GM12875 (cell line): ENCODE measurements at regions not wholly inside any gene's neighbourhood (a gene's known extent, or its start where the extent isn't known, plus 50 kb on each side); places are given as distances from the start of the nearest gene placed in this dataset.

Experiments used
- H3K4me3 ChIP-seq: one replicate; pipeline ENCODE4 v1.5.1; 2011; ENCODE audit warnings: low read depth, low read length, control low read depth
- CTCF ChIP-seq: IDR thresholded peaks from 2 replicates; pipeline ENCODE4 v1.5.1; 2011; ENCODE audit warnings: low read depth, mild to moderate bottlenecking, control low read depth, inconsistent platforms, low read length, moderate library complexity, borderline replicate concordance; ENCODE audit not compliant: insufficient read depth

GRCh38 chr5:30752015-30752414 is 441.5 kb upstream of the CDH6 start:
- H3K4me3 ChIP-seq, result no peak overlapping the region
- no peak for TF ChIP-seq CTCF

GRCh38 chr5:30749971-30750370 is 443.5 kb upstream of the CDH6 start:
- no peak overlapping the region for H3K4me3 ChIP-seq
- no peak for TF ChIP-seq CTCF

- no peak for TF ChIP-seq CTCF
- no peak overlapping the region for H3K4me3 ChIP-seq
These were observed 446.1 kb upstream of the CDH6 start for GRCh38 chr5:30747412-30747811.

- no peak for TF ChIP-seq CTCF
- no peak overlapping the region for H3K4me3 ChIP-seq
These were observed 456.8 kb upstream of the CDH6 start for GRCh38 chr5:30736669-30737068.

GRCh38 chr5:30734118-30734517 is 459.4 kb upstream of the CDH6 start:
- no peak for TF ChIP-seq CTCF
- H3K4me3 ChIP-seq, result no peak overlapping the region

GRCh38 chr5:30725073-30725472 is 468.4 kb upstream of the CDH6 start:
- TF ChIP-seq CTCF, result no peak
- no peak overlapping the region for H3K4me3 ChIP-seq

- no peak for TF ChIP-seq CTCF
- no peak overlapping the region for H3K4me3 ChIP-seq
These were observed 495.3 kb upstream of the CDH6 start for GRCh38 chr5:30698217-30698616.
